Esophagus squamous epithelium (tissue), 5 donors: ENCODE measurements at regions not wholly inside any gene's neighbourhood (a gene's known extent, or its start where the extent isn't known, plus 50 kb on each side); places are given as distances from the start of the nearest gene placed in this dataset.

Source experiments
- DNase-seq: peaks from one replicate; lab custom pipeline; 2025; lab: John Stamatoyannopoulos, UW
- H3K27ac ChIP-seq, 4 donors: fragments of 200-600 bp; sonication (generic); one replicate each; pipeline ENCODE4 v1.5.1; 2016 to 2019; ENCODE audit warnings: mild to moderate bottlenecking in 1 of 4
- H3K27me3 ChIP-seq, 4 donors: fragments of 200-600 bp; sonication (generic); 1 replicate in 3 of 4; 2 replicates in 1 of 4; pipeline versions ENCODE4 v1.5.1 to v1.6.0; 2017 to 2021; ENCODE audit warnings: antibody characterized with exemption in 1 of 4
- H3K36me3 ChIP-seq, 3 donors: fragments of 200-600 bp; sonication (generic); one replicate each; pipeline ENCODE4 v1.5.1; 2016 to 2019
- H3K4me1 ChIP-seq, 3 donors: fragments of 200-600 bp; sonication (generic); one replicate each; pipeline ENCODE4 v1.5.1; 2017 to 2019
- H3K4me3 ChIP-seq, 4 donors: fragments of 200-600 bp; sonication (generic); 1 replicate in 3 of 4; 2 replicates in 1 of 4; pipeline ENCODE4 v1.5.1; 2016 to 2019; ENCODE audit warnings: mild to moderate bottlenecking in 2 of 4, moderate library complexity in 1 of 4
- H3K9me3 ChIP-seq, 3 donors: fragments of 200-600 bp; sonication (generic); one replicate each; pipeline ENCODE4 v1.5.1; 2016 to 2019
- CTCF ChIP-seq, 6 experiments: fragments of 450-650 bp in 4 of 6; fragments of 200-600 bp in 2 of 6; sonication (generic) in 2 of 6; IDR thresholded peaks; one replicate each; pipeline ENCODE4 v1.5.1; 2016 to 2019; ENCODE audit warnings: antibody characterized with exemption in 6 of 6, mild to moderate bottlenecking in 4 of 6, moderate library complexity in 4 of 6
- POLR2A ChIP-seq, 4 donors: fragments of 450-650 bp; IDR thresholded peaks; one replicate each; pipeline ENCODE4 v1.6.1; 2017; ENCODE audit warnings: antibody characterized with exemption in 4 of 4, mild to moderate bottlenecking in 4 of 4, moderate library complexity in 3 of 4
- WGBS, 2 donors: methylation state at CpG; one replicate each; pipeline ENCODE4 v1.1.5; 2018; 5-methylcytosine and 5-hydroxymethylcytosine counted together
- intact Hi-C: fragments of 100-400 bp; cut with DNase I; formaldehyde crosslinking; loops from one replicate; pipeline ENCODE4 v1.15.0; 2022
- donor health status: DM: yes; HTN: yes; CAD: no.

GRCh38 chr3:193048127-193048526, 130.5 kb upstream of the MB21D2 start:
- Histone ChIP-seq H3K4me1 (no peaks in the 10 kb centered on the region), H3K9me3 (no peaks in the 10 kb centered on the region), H3K27ac (no peak overlapping the region), H3K36me3 (no peaks in the 10 kb centered on the region), H3K27me3 (no peaks in the 10 kb centered on the region), H3K4me3 (no peak overlapping the region)
- TF ChIP-seq CTCF (IDR thresholded peaks at IDR 0.05) (no peak), POLR2A (IDR thresholded peaks at IDR 0.05) (no peak)
- DNase-seq = no peak
- WGBS, 2 donors = 75 to 78% methylated on average over 1 of the region's 1 CpG
- intact Hi-C loops = no loop called here

- no peak overlapping the region for H3K4me3 ChIP-seq
- no peak for DNase-seq
- TF ChIP-seq CTCF (IDR thresholded peaks at IDR 0.05) (no peak), POLR2A (IDR thresholded peaks at IDR 0.05) (no peak)
- no peak overlapping the region for H3K27ac ChIP-seq
- no peaks in the 10 kb centered on the region for H3K27me3 ChIP-seq
- H3K4me1 ChIP-seq = no peaks in the 10 kb centered on the region
- intact Hi-C loops = no loop called here
- 45 to 49% methylated on average over 4 of the region's 4 CpGs for WGBS, 2 donors
- H3K36me3 ChIP-seq = no peaks in the 10 kb centered on the region
- no peaks in the 10 kb centered on the region for H3K9me3 ChIP-seq
Observed at GRCh38 chr3:193049935-193050334, 132.3 kb upstream of the MB21D2 start.

- WGBS, 2 donors = 86 to 87% methylated on average over 4 of the region's 4 CpGs
- TF ChIP-seq CTCF (IDR thresholded peaks at IDR 0.05) (no peak), POLR2A (IDR thresholded peaks at IDR 0.05) (no peak)
Observed at GRCh38 chr3:193051314-193051713, 133.7 kb upstream of the MB21D2 start.

GRCh38 chr3:193052354-193053045, 134.8 kb upstream of the MB21D2 start:
- peaks cover 0 to 5% (median 0%) of the 10 kb centered on the region in 4 donors for H3K27me3 ChIP-seq
- H3K4me3 ChIP-seq = no peak overlapping the region
- no peaks in the 10 kb centered on the region for H3K4me1 ChIP-seq
- no peak overlapping the region for H3K27ac ChIP-seq
- no peaks in the 10 kb centered on the region for H3K9me3 ChIP-seq
- intact Hi-C loops = no loop called here
- no peak for DNase-seq
- TF ChIP-seq CTCF (IDR thresholded peaks at IDR 0.05) (no peak), POLR2A (IDR thresholded peaks at IDR 0.05) (no peak)
- H3K36me3 ChIP-seq = no peaks in the 10 kb centered on the region
- 73 to 81% methylated on average over 8 of the region's 8 CpGs for WGBS, 2 donors

More at GRCh38 chr3:193051314-193051713, 133.7 kb upstream of the MB21D2 start:
- H3K27me3 ChIP-seq = no peaks in the 10 kb centered on the region
- no peaks in the 10 kb centered on the region for H3K36me3 ChIP-seq
- H3K4me3 ChIP-seq = no peak overlapping the region
- no peak overlapping the region for H3K27ac ChIP-seq
- H3K4me1 ChIP-seq = no peaks in the 10 kb centered on the region
- no peaks in the 10 kb centered on the region for H3K9me3 ChIP-seq
- intact Hi-C loops = no loop called here
- DNase-seq = no peak

GRCh38 chr3:193053046-193053435, 135.4 kb upstream of the MB21D2 start:
- no peak for DNase-seq
- no peaks in the 10 kb centered on the region for H3K36me3 ChIP-seq
- TF ChIP-seq POLR2A (IDR thresholded peaks at IDR 0.05) (no peak), CTCF (IDR thresholded peaks at IDR 0.05) (no peak)
- intact Hi-C loops = no loop called here
- no peak overlapping the region for H3K27ac ChIP-seq
- no peaks in the 10 kb centered on the region for H3K4me1 ChIP-seq
- H3K27me3 ChIP-seq = peaks cover 0 to 5% (median 2%) of the 10 kb centered on the region in 4 donors
- H3K9me3 ChIP-seq = no peaks in the 10 kb centered on the region
- H3K4me3 ChIP-seq = no peak overlapping the region
